Activated naive CD8-positive, alpha-beta T cell (primary cell): ENCODE measurements at regions not wholly inside any gene's neighbourhood (a gene's known extent, or its start where the extent isn't known, plus 50 kb on each side); places are given as distances from the start of the nearest gene placed in this dataset.
"Not testable (repeated sequence)": the region's sequence is repeated elsewhere in the genome, so short reads cannot be mapped to it uniquely, and the experiment has no call there.

Experiments used
- H3K27ac Mint-ChIP-seq: one replicate; pipeline ENCODE4 v1.8.0; 2021; ENCODE audit warnings: mixed read lengths
- H3K27me3 Mint-ChIP-seq: one replicate; pipeline ENCODE4 v1.8.0; 2021; ENCODE audit warnings: mixed read lengths
- H3K36me3 Mint-ChIP-seq: one replicate; pipeline ENCODE4 v1.8.0; 2021; ENCODE audit warnings: mixed read lengths
- H3K4me1 Mint-ChIP-seq: one replicate; pipeline ENCODE4 v1.8.0; 2021; ENCODE audit warnings: low read depth, mixed read lengths
- H3K4me3 Mint-ChIP-seq: one replicate; pipeline ENCODE4 v1.8.0; 2021; ENCODE audit warnings: mild to moderate bottlenecking, mixed read lengths
- H3K9me3 Mint-ChIP-seq: one replicate; pipeline ENCODE4 v1.8.0; 2021; ENCODE audit warnings: low read depth, mixed read lengths

- no peak overlapping the region for H3K4me3 Mint-ChIP-seq
- H3K27me3 Mint-ChIP-seq: peaks cover 4% of the 10 kb centered on the region
Measured at GRCh38 chr11:69215784-69216415, 60.2 kb downstream of the SMIM38 start.

GRCh38 chr11:69216647-69217051, 60.9 kb downstream of the SMIM38 start:
- no peaks in the 10 kb centered on the region for H3K36me3 Mint-ChIP-seq
- H3K27me3 Mint-ChIP-seq: no peaks in the 10 kb centered on the region
- peaks cover 14% of the 10 kb centered on the region for H3K4me1 Mint-ChIP-seq
- H3K4me3 Mint-ChIP-seq: no peak overlapping the region
- H3K27ac Mint-ChIP-seq: no peak overlapping the region
- no peaks in the 10 kb centered on the region for H3K9me3 Mint-ChIP-seq

More at GRCh38 chr11:69215784-69216415, 60.2 kb downstream of the SMIM38 start:
- Mint-ChIP-seq H3K9me3 (no peaks in the 10 kb centered on the region), H3K4me1 (peaks cover 19% of the 10 kb centered on the region), H3K27ac (no peak overlapping the region), H3K36me3 (no peaks in the 10 kb centered on the region)

GRCh38 chr11:69217276-69218105, 61.8 kb downstream of the SMIM38 start:
- peaks cover 9% of the 10 kb centered on the region for H3K4me1 Mint-ChIP-seq
- no peaks in the 10 kb centered on the region for H3K36me3 Mint-ChIP-seq

GRCh38 chr11:69218271-69218682, 62.5 kb downstream of the SMIM38 start:
- Mint-ChIP-seq H3K27ac (no peak overlapping the region), H3K9me3 (no peaks in the 10 kb centered on the region), H3K4me1 (peaks cover 5% of the 10 kb centered on the region), H3K4me3 (no peak overlapping the region), H3K27me3 (no peaks in the 10 kb centered on the region), H3K36me3 (no peaks in the 10 kb centered on the region)

More at GRCh38 chr11:69217276-69218105, 61.8 kb downstream of the SMIM38 start:
- H3K27ac Mint-ChIP-seq: no peak overlapping the region
- H3K9me3 Mint-ChIP-seq: no peaks in the 10 kb centered on the region
- H3K27me3 Mint-ChIP-seq: no peaks in the 10 kb centered on the region
- no peak overlapping the region for H3K4me3 Mint-ChIP-seq

- no peaks in the 10 kb centered on the region for H3K27me3 Mint-ChIP-seq
- H3K27ac Mint-ChIP-seq: no peak overlapping the region
- H3K4me1 Mint-ChIP-seq: no peaks in the 10 kb centered on the region
- no peaks in the 10 kb centered on the region for H3K36me3 Mint-ChIP-seq
- H3K9me3 Mint-ChIP-seq: no peaks in the 10 kb centered on the region
- H3K4me3 Mint-ChIP-seq: no peak overlapping the region
Measured at GRCh38 chr11:69218946-69219720, 63.4 kb downstream of the SMIM38 start.

GRCh38 chr11:69219991-69220390, 64.3 kb downstream of the SMIM38 start:
- no peaks in the 10 kb centered on the region for H3K4me1 Mint-ChIP-seq
- H3K4me3 Mint-ChIP-seq: no peak overlapping the region
- H3K9me3 Mint-ChIP-seq: no peaks in the 10 kb centered on the region
- H3K27ac Mint-ChIP-seq: no peak overlapping the region
- H3K27me3 Mint-ChIP-seq: peaks cover under 1% of the 10 kb centered on the region
- H3K36me3 Mint-ChIP-seq: no peaks in the 10 kb centered on the region

GRCh38 chr11:69220561-69221051, 64.9 kb downstream of the SMIM38 start:
- H3K27me3 Mint-ChIP-seq: peaks cover 4% of the 10 kb centered on the region
- no peak overlapping the region for H3K27ac Mint-ChIP-seq
- H3K36me3 Mint-ChIP-seq: peaks cover 3% of the 10 kb centered on the region

GRCh38 chr11:69221086-69221485, 65.4 kb downstream of the SMIM38 start:
- H3K36me3 Mint-ChIP-seq: peaks cover 5% of the 10 kb centered on the region
- peaks cover 2% of the 10 kb centered on the region for H3K9me3 Mint-ChIP-seq
- H3K27ac Mint-ChIP-seq: no peak overlapping the region
- H3K27me3 Mint-ChIP-seq: peaks cover 5% of the 10 kb centered on the region
- H3K4me1 Mint-ChIP-seq: no peaks in the 10 kb centered on the region
- no peak overlapping the region for H3K4me3 Mint-ChIP-seq

More at GRCh38 chr11:69220561-69221051, 64.9 kb downstream of the SMIM38 start:
- no peak overlapping the region for H3K4me3 Mint-ChIP-seq
- no peaks in the 10 kb centered on the region for H3K9me3 Mint-ChIP-seq
- no peaks in the 10 kb centered on the region for H3K4me1 Mint-ChIP-seq

- not testable (repeated sequence) for H3K9me3 Mint-ChIP-seq, H3K4me3 Mint-ChIP-seq, H3K36me3 Mint-ChIP-seq, H3K27me3 Mint-ChIP-seq, H3K4me1 Mint-ChIP-seq, H3K27ac Mint-ChIP-seq
Measured at GRCh38 chr11:69221636-69222035, 65.9 kb downstream of the SMIM38 start.

GRCh38 chr11:69227271-69227670, 66.7 kb upstream of the MYEOV start:
- no peak overlapping the region for H3K4me3 Mint-ChIP-seq
- peaks cover 10% of the 10 kb centered on the region for H3K27me3 Mint-ChIP-seq
- H3K9me3 Mint-ChIP-seq: peaks cover 11% of the 10 kb centered on the region
- no peaks in the 10 kb centered on the region for H3K4me1 Mint-ChIP-seq
- peaks cover 9% of the 10 kb centered on the region for H3K36me3 Mint-ChIP-seq
- H3K27ac Mint-ChIP-seq: no peak overlapping the region

- H3K4me1 Mint-ChIP-seq: no peaks in the 10 kb centered on the region
- peaks cover 9% of the 10 kb centered on the region for H3K36me3 Mint-ChIP-seq
- H3K27ac Mint-ChIP-seq: no peak overlapping the region
- H3K4me3 Mint-ChIP-seq: no peak overlapping the region
- H3K9me3 Mint-ChIP-seq: peaks cover 11% of the 10 kb centered on the region
- peaks cover 10% of the 10 kb centered on the region for H3K27me3 Mint-ChIP-seq
Measured at GRCh38 chr11:69229511-69229910, 64.4 kb upstream of the MYEOV start.

- peaks cover 7% of the 10 kb centered on the region for H3K27me3 Mint-ChIP-seq
- no peaks in the 10 kb centered on the region for H3K4me1 Mint-ChIP-seq
- H3K27ac Mint-ChIP-seq: no peak overlapping the region
- no peak overlapping the region for H3K4me3 Mint-ChIP-seq
- H3K9me3 Mint-ChIP-seq: peaks cover 10% of the 10 kb centered on the region
- peaks cover 5% of the 10 kb centered on the region for H3K36me3 Mint-ChIP-seq
Measured at GRCh38 chr11:69230856-69231425, 63.0 kb upstream of the MYEOV start.

GRCh38 chr11:69231466-69232018, 62.4 kb upstream of the MYEOV start:
- Mint-ChIP-seq H3K9me3 (peaks cover 4% of the 10 kb centered on the region), H3K27me3 (peaks cover 2% of the 10 kb centered on the region), H3K27ac (no peak overlapping the region), H3K4me3 (no peak overlapping the region), H3K36me3 (no peaks in the 10 kb centered on the region), H3K4me1 (no peaks in the 10 kb centered on the region)
